SK-N-MC (cell line): ENCODE measurements at regions not wholly inside any gene's neighbourhood (a gene's known extent, or its start where the extent isn't known, plus 50 kb on each side); places are given as distances from the start of the nearest gene placed in this dataset.

Experiments used
- DNase-seq: peaks from one replicate; pipeline ENCODE4 v3.0.0-alpha.2; 2011; ENCODE audit warnings: low read depth, low spot score
- H3K27ac ChIP-seq: fragments of 200-600 bp; sonication (generic); 2 replicates; pipeline ENCODE4 v1.5.1; 2016; ENCODE audit warnings: mixed run types
- H3K36me3 ChIP-seq: fragments of 200-600 bp; sonication (generic); 2 replicates; pipeline ENCODE4 v1.6.1; 2017; ENCODE audit warnings: antibody characterized with exemption, low read length, mixed read lengths; ENCODE audit not compliant: insufficient read depth
- H3K4me3 ChIP-seq: fragments of 200-600 bp; sonication (generic); 2 replicates; pipeline ENCODE4 v1.5.1; 2016
- H3K9ac ChIP-seq: fragments of 200-600 bp; sonication (generic); 2 replicates; pipeline ENCODE4 v1.8.0; 2017; ENCODE audit warnings: mixed run types, mixed read lengths; ENCODE audit not compliant: insufficient read length
- H3K9me3 ChIP-seq: fragments of 200-600 bp; sonication (generic); 2 replicates; pipeline ENCODE4 v1.6.1; 2017; ENCODE audit warnings: low read depth, mild to moderate bottlenecking, antibody characterized with exemption, low read length, moderate library complexity, mixed read lengths
- EZH2 ChIP-seq: fragments of 200-600 bp; sonication (generic); IDR thresholded peaks from one replicate; pipeline ENCODE4 v1.6.1; 2017; ENCODE audit warnings: antibody characterized with exemption
- FOXP2 ChIP-seq: optimal IDR thresholded peaks from 2 replicates; pipeline ENCODE3; 2011; ENCODE audit warnings: mild to moderate bottlenecking, moderate library complexity; ENCODE audit not compliant: insufficient read depth; ENCODE audit errors: extremely low read length, control extremely low read depth
- POLR2AphosphoS5 ChIP-seq: IDR thresholded peaks from 2 replicates; pipeline ENCODE4 v1.6.1; 2012; ENCODE audit warnings: mild to moderate bottlenecking, low read depth, low read length, borderline replicate concordance

GRCh38 chr6:9789201-9789600, 625.7 kb downstream of the TFAP2A start:
- Histone ChIP-seq H3K27ac (no peak overlapping the region), H3K4me3 (no peak overlapping the region), H3K9ac (no peak overlapping the region), H3K9me3 (no peaks in the 10 kb centered on the region), H3K36me3 (no peaks in the 10 kb centered on the region)
- no peak for DNase-seq
- TF ChIP-seq EZH2 (no peak), POLR2AphosphoS5 (no peak), FOXP2 (no peak)

- no peaks in the 10 kb centered on the region for H3K36me3 ChIP-seq
- peak; percentile 53 for DNase-seq
- H3K4me3 ChIP-seq: peak overlapping the region; percentile 42
- H3K9me3 ChIP-seq: no peaks in the 10 kb centered on the region
- H3K9ac ChIP-seq: no peak overlapping the region
- TF ChIP-seq FOXP2 (no peak), POLR2AphosphoS5 (no peak), EZH2 (no peak)
- peak overlapping the region; percentile 75 for H3K27ac ChIP-seq
These were observed 630.1 kb downstream of the TFAP2A start for GRCh38 chr6:9784786-9785185.

GRCh38 chr6:9783567-9783966, 631.3 kb downstream of the TFAP2A start:
- no peak for TF ChIP-seq FOXP2

GRCh38 chr6:9766240-9766915, 648.5 kb downstream of the TFAP2A start:
- H3K9ac ChIP-seq: no peak overlapping the region
- H3K27ac ChIP-seq: no peak overlapping the region
- no peaks in the 10 kb centered on the region for H3K36me3 ChIP-seq
- TF ChIP-seq EZH2: no peak
- TF ChIP-seq POLR2AphosphoS5: no peak
- TF ChIP-seq FOXP2: no peak
- no peak for DNase-seq
- no peaks in the 10 kb centered on the region for H3K9me3 ChIP-seq
- no peak overlapping the region for H3K4me3 ChIP-seq

More at GRCh38 chr6:9783567-9783966, 631.3 kb downstream of the TFAP2A start:
- H3K4me3 ChIP-seq: peak overlapping the region; percentile 42; the same call in 1 of the 2 replicates
- peak; percentile 51 for DNase-seq
- H3K27ac ChIP-seq: peak overlapping the region; percentile 75
- no peaks in the 10 kb centered on the region for H3K36me3 ChIP-seq
- H3K9ac ChIP-seq: no peak overlapping the region
- H3K9me3 ChIP-seq: no peaks in the 10 kb centered on the region

- H3K4me3 ChIP-seq: no peak overlapping the region
- no peaks in the 10 kb centered on the region for H3K36me3 ChIP-seq
- TF ChIP-seq EZH2 (no peak), POLR2AphosphoS5 (no peak), FOXP2 (no peak)
- H3K9me3 ChIP-seq: no peaks in the 10 kb centered on the region
- DNase-seq: no peak
- H3K9ac ChIP-seq: no peak overlapping the region
- H3K27ac ChIP-seq: no peak overlapping the region
These were observed 653.7 kb downstream of the TFAP2A start for GRCh38 chr6:9761220-9761619.

- no peak overlapping the region for H3K4me3 ChIP-seq
- no peaks in the 10 kb centered on the region for H3K36me3 ChIP-seq
- no peak for TF ChIP-seq POLR2AphosphoS5
- no peak for TF ChIP-seq FOXP2
- TF ChIP-seq EZH2: no peak
- H3K9ac ChIP-seq: no peak overlapping the region
- DNase-seq: no peak
- H3K9me3 ChIP-seq: no peaks in the 10 kb centered on the region
- no peak overlapping the region for H3K27ac ChIP-seq
These were observed 660.4 kb downstream of the TFAP2A start for GRCh38 chr6:9754515-9754914.

- DNase-seq: no peak
- Histone ChIP-seq H3K4me3 (no peak overlapping the region), H3K36me3 (no peaks in the 10 kb centered on the region), H3K27ac (no peak overlapping the region), H3K9me3 (no peaks in the 10 kb centered on the region), H3K9ac (no peak overlapping the region)
- TF ChIP-seq POLR2AphosphoS5: no peak
- no peak for TF ChIP-seq FOXP2
- TF ChIP-seq EZH2: no peak
These were observed 668.9 kb downstream of the TFAP2A start for GRCh38 chr6:9745966-9746365.

GRCh38 chr6:9745476-9745875, 669.4 kb downstream of the TFAP2A start:
- DNase-seq: no peak
- Histone ChIP-seq H3K36me3 (no peaks in the 10 kb centered on the region), H3K27ac (no peak overlapping the region), H3K4me3 (no peak overlapping the region), H3K9me3 (no peaks in the 10 kb centered on the region), H3K9ac (no peak overlapping the region)
- no peak for TF ChIP-seq EZH2
- no peak for TF ChIP-seq FOXP2
- no peak for TF ChIP-seq POLR2AphosphoS5

- Histone ChIP-seq H3K4me3 (no peak overlapping the region), H3K36me3 (no peaks in the 10 kb centered on the region), H3K9ac (no peak overlapping the region), H3K9me3 (no peaks in the 10 kb centered on the region), H3K27ac (no peak overlapping the region)
- DNase-seq: no peak
- TF ChIP-seq EZH2 (no peak), FOXP2 (no peak), POLR2AphosphoS5 (no peak)
These were observed 670.8 kb downstream of the TFAP2A start for GRCh38 chr6:9744119-9744518.
